ENCODE measurements at regions not wholly inside any gene's neighbourhood (a gene's known extent, or its start where the extent isn't known, plus 50 kb on each side); places are given as distances from the start of the nearest gene placed in this dataset.
"Not testable (repeated sequence)": the region's sequence is repeated elsewhere in the genome, so short reads cannot be mapped to it uniquely, and the experiment has no call there.

DNA sequence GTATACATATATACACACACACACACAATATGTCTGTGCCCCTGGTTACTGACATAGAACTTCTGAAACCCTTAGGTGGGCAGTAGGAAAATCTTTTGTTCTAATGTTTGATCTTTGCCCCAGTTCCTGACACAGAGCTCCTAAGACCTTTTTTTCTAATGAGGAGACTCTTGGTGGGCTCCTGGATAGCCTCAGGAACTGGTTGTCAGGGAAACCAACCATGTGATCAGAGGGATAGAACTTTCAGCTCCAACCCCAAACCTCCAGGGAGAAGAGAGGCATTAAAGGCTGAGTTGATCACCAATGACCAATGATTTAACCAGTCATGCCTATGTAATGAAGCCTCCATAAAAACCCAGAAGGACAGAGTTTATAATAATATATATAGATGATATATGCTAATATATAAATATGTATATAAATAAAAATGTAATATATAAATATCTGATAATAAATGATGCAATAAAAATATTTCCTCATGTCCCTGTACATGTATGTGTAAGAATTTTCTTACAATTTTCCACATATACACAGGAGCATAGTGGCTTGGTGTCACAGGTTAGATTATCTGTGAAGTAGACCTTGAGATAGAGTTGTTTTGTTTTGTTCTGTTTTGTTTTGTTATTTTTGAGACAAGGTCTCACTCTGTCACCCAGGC lies 93.3 kb downstream of the GPX5 start:
- Histone ChIP-seq H3K27ac (no peak overlapping the region), H3K4me1 (no peaks in the 10 kb centered on the region), H3K9me3 (no peaks in the 10 kb centered on the region), H3K36me3 (no peaks in the 10 kb centered on the region), H3K27me3 (peaks cover 0 to 11% (median 3%) of the 10 kb centered on the region in 3 donors), H3K4me3 (no peak overlapping the region)
- intact Hi-C loops (cut with DNase I; ENCODE audit: low total_unique reads), result no loop called here
- in situ Hi-C loops (cut with MboI; ENCODE audit: low sequenced_read_pairs in 4 of 4), result no loop called here
- TF ChIP-seq, protein P1, sequence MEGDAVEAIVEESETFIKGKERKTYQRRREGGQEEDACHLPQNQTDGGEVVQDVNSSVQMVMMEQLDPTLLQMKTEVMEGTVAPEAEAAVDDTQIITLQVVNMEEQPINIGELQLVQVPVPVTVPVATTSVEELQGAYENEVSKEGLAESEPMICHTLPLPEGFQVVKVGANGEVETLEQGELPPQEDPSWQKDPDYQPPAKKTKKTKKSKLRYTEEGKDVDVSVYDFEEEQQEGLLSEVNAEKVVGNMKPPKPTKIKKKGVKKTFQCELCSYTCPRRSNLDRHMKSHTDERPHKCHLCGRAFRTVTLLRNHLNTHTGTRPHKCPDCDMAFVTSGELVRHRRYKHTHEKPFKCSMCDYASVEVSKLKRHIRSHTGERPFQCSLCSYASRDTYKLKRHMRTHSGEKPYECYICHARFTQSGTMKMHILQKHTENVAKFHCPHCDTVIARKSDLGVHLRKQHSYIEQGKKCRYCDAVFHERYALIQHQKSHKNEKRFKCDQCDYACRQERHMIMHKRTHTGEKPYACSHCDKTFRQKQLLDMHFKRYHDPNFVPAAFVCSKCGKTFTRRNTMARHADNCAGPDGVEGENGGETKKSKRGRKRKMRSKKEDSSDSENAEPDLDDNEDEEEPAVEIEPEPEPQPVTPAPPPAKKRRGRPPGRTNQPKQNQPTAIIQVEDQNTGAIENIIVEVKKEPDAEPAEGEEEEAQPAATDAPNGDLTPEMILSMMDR (IDR thresholded peaks at IDR 0.05 in 4 of 5, conservative IDR thresholded peaks at IDR 0.05 in 1 of 5), result no peak
- TF ChIP-seq POLR2A (IDR thresholded peaks at IDR 0.05), result no peak
- ATAC-seq (no peak), DNase-seq (no peak)

- H3K27ac ChIP-seq; H3K4me3 ChIP-seq; in situ Hi-C loops (cut with MboI; ENCODE audit: low sequenced_read_pairs in 4 of 4); DNase-seq; H3K27me3 ChIP-seq; H3K9me3 ChIP-seq; H3K4me1 ChIP-seq; ATAC-seq; H3K36me3 ChIP-seq; intact Hi-C loops (cut with DNase I; ENCODE audit: low total_unique reads): not testable (repeated sequence)
Observed at GRCh38 chr6:28621268-28621667, 95.6 kb downstream of the GPX5 start.

- DNase-seq; in situ Hi-C loops (cut with MboI; ENCODE audit: low sequenced_read_pairs in 4 of 4); H3K4me3 ChIP-seq; H3K4me1 ChIP-seq; H3K27ac ChIP-seq; ATAC-seq; intact Hi-C loops (cut with DNase I; ENCODE audit: low total_unique reads); H3K27me3 ChIP-seq; H3K36me3 ChIP-seq; H3K9me3 ChIP-seq: not testable (repeated sequence)
Observed at GRCh38 chr6:28623242-28623641, 97.6 kb downstream of the GPX5 start.

- H3K4me3 ChIP-seq; intact Hi-C loops (cut with DNase I; ENCODE audit: low total_unique reads); DNase-seq; H3K9me3 ChIP-seq; ATAC-seq; H3K4me1 ChIP-seq; in situ Hi-C loops (cut with MboI; ENCODE audit: low sequenced_read_pairs in 4 of 4); H3K27me3 ChIP-seq; H3K27ac ChIP-seq; H3K36me3 ChIP-seq: not testable (repeated sequence)
Observed at GRCh38 chr6:28626386-28626785, 100.7 kb downstream of the GPX5 start.

DNA sequence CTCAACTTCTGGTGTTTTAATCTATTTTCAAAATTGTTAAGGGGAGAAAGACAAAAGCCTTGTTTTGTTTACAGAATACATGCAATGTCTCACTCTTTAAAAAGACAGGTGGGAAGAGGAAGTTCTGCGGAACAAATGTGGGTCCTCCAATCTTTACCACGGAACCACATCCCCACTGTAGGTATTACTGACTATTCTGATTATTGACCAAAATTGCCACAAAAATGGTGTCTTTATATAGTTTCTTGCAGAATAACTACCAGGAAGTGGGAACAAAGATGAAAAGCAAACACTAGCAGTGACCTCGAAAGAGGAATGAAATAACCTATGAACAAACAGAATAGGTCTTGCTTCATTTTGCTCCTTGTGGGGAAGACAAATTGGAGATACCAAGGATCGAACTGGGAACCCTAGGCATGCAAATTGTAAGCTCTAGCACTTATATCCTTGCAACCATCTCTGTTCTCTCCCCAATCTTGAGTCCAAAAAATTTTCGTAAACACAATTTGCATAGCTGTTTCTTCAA lies 106.7 kb downstream of the GPX5 start:
- in situ Hi-C loops (cut with MboI; ENCODE audit: low sequenced_read_pairs in 4 of 4), result no loop called here
- no peaks in the 10 kb centered on the region for H3K36me3 ChIP-seq
- H3K27me3 ChIP-seq, result peaks cover 10 to 37% (median 14%) of the 10 kb centered on the region in 3 donors
- no peak for ATAC-seq
- no peak overlapping the region for H3K4me3 ChIP-seq
- H3K9me3 ChIP-seq, result no peaks in the 10 kb centered on the region
- TF ChIP-seq, protein P1 (IDR thresholded peaks at IDR 0.05 in 4 of 5, conservative IDR thresholded peaks at IDR 0.05 in 1 of 5), result no peak
- TF ChIP-seq POLR2A (IDR thresholded peaks at IDR 0.05), result no peak
- no peak for DNase-seq
- no peaks in the 10 kb centered on the region for H3K4me1 ChIP-seq
- H3K27ac ChIP-seq, result no peak overlapping the region
- intact Hi-C loops (cut with DNase I; ENCODE audit: low total_unique reads), result no loop called here

GRCh38 chr6:28633445-28634215 lies 107.9 kb downstream of the GPX5 start:
- Histone ChIP-seq H3K4me3 (no peak overlapping the region), H3K27me3 (peaks cover 15 to 37% (median 19%) of the 10 kb centered on the region in 3 donors), H3K36me3 (no peaks in the 10 kb centered on the region), H3K4me1 (no peaks in the 10 kb centered on the region), H3K27ac (no peak overlapping the region), H3K9me3 (no peaks in the 10 kb centered on the region)
- DNase-seq (no peak), ATAC-seq (no peak)
- intact Hi-C loops (cut with DNase I; ENCODE audit: low total_unique reads) (no loop called here), in situ Hi-C loops (cut with MboI; ENCODE audit: low sequenced_read_pairs in 4 of 4) (no loop called here)
- TF ChIP-seq, protein P1 (IDR thresholded peaks at IDR 0.05 in 4 of 5, conservative IDR thresholded peaks at IDR 0.05 in 1 of 5), result no peak
- TF ChIP-seq POLR2A (IDR thresholded peaks at IDR 0.05), result no peak
